Cardiac fibroblast (primary cell): ENCODE measurements at regions not wholly inside any gene's neighbourhood (a gene's known extent, or its start where the extent isn't known, plus 50 kb on each side); places are given as distances from the start of the nearest gene placed in this dataset.

Experiments used
- DNase-seq, 2 donors: peaks; one replicate each; pipeline versions ENCODE4 v3.0.0 to v3.0.0-alpha.2; 2010; ENCODE audit warnings: low read depth in 2 of 2
- H3K4me3 ChIP-seq, 2 donors: replicated peaks in 1 of 2; 1 replicate in 1 of 2; 2 replicates in 1 of 2; pipeline ENCODE4 v1.5.1; 2011; ENCODE audit warnings: low read depth in 2 of 2, low read length in 2 of 2, mild to moderate bottlenecking in 2 of 2, moderate library complexity in 1 of 2
- CTCF ChIP-seq: IDR thresholded peaks from one replicate; pipeline ENCODE4 v1.5.1; 2011; ENCODE audit warnings: low read depth, mild to moderate bottlenecking, low read length, inconsistent platforms

GRCh38 chr22:48580481-48580970 lies 1247.1 kb downstream of the BRD1 start:
- H3K4me3 ChIP-seq = no peak overlapping the region
- no peak for DNase-seq
- TF ChIP-seq CTCF = no peak

- no peak for DNase-seq
- H3K4me3 ChIP-seq = no peak overlapping the region
- no peak for TF ChIP-seq CTCF
These were observed 1247.8 kb downstream of the BRD1 start for GRCh38 chr22:48579928-48580309.

- TF ChIP-seq CTCF = no peak
- H3K4me3 ChIP-seq = no peak overlapping the region
- DNase-seq = no peak
These were observed 1248.4 kb downstream of the BRD1 start for GRCh38 chr22:48579043-48579927.

GRCh38 chr22:48578138-48579042 lies 1249.3 kb downstream of the BRD1 start:
- no peak for DNase-seq
- no peak for TF ChIP-seq CTCF
- no peak overlapping the region for H3K4me3 ChIP-seq

GRCh38 chr22:48577691-48578090 lies 1250.0 kb downstream of the BRD1 start:
- no peak overlapping the region for H3K4me3 ChIP-seq
- DNase-seq = no peak
- TF ChIP-seq CTCF = no peak

GRCh38 chr22:48577014-48577690 lies 1250.5 kb downstream of the BRD1 start:
- TF ChIP-seq CTCF = no peak
- H3K4me3 ChIP-seq = no peak overlapping the region
- DNase-seq = no peak
